ENCODE measurements at regions not wholly inside any gene's neighbourhood (a gene's known extent, or its start where the extent isn't known, plus 50 kb on each side); places are given as distances from the start of the nearest gene placed in this dataset.
A peak's percentile ranks its signal among the peaks of the same experiment; 100 is the strongest.

- TF ChIP-seq, protein P1, sequence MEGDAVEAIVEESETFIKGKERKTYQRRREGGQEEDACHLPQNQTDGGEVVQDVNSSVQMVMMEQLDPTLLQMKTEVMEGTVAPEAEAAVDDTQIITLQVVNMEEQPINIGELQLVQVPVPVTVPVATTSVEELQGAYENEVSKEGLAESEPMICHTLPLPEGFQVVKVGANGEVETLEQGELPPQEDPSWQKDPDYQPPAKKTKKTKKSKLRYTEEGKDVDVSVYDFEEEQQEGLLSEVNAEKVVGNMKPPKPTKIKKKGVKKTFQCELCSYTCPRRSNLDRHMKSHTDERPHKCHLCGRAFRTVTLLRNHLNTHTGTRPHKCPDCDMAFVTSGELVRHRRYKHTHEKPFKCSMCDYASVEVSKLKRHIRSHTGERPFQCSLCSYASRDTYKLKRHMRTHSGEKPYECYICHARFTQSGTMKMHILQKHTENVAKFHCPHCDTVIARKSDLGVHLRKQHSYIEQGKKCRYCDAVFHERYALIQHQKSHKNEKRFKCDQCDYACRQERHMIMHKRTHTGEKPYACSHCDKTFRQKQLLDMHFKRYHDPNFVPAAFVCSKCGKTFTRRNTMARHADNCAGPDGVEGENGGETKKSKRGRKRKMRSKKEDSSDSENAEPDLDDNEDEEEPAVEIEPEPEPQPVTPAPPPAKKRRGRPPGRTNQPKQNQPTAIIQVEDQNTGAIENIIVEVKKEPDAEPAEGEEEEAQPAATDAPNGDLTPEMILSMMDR (IDR thresholded peaks at IDR 0.05; ENCODE audit: low read depth, low read length): peak; percentile 99
- TF ChIP-seq EZH2phosphoT487 (IDR thresholded peaks at IDR 0.05; ENCODE audit: low read depth): no peak
These were observed 75.9 kb upstream of the PRR5 start for GRCh38 chr22:44625981-44626687.

All from OCI-LY3 (cell line).